H1 (cell line): ENCODE measurements at regions not wholly inside any gene's neighbourhood (a gene's known extent, or its start where the extent isn't known, plus 50 kb on each side); places are given as distances from the start of the nearest gene placed in this dataset.

ENCODE experiments used
- CTCF ChIA-PET: fragments of 300-600 bp; sonication (Branson Sonifier 250); formaldehyde crosslinking; loops from one replicate; lab custom pipeline; 2021; ENCODE audit not compliant: partially characterized antibody; lab: Charles Lee
- POLR2A ChIA-PET: fragments of 300-600 bp; sonication (Branson Sonifier 250); formaldehyde crosslinking; loops from one replicate; lab custom pipeline; 2021; ENCODE audit warnings: inconsistent platforms; ENCODE audit not compliant: partially characterized antibody; lab: Charles Lee
- DNase-seq, 2 experiments: peaks; one replicate each; pipeline versions ENCODE4 v3.0.0 to v3.0.0-alpha.2; 2010 to 2022; ENCODE audit warnings: low spot score in 2 of 2, low read depth in 1 of 2, mixed read lengths in 1 of 2
- FAIRE-seq: peaks from 2 replicates; lab custom pipeline; 2011; peaks lifted over from hg19 to GRCh38; lab: Jason Lieb, UNC
- H2AFZ ChIP-seq: 2 replicates; pipeline ENCODE4 v1.8.1; 2012; ENCODE audit warnings: low read length, inconsistent platforms
- H2AK5ac ChIP-seq: 2 replicates; pipeline ENCODE4 v1.6.1; 2013; ENCODE audit warnings: low read depth, low read length
- H2BK120ac ChIP-seq: replicated peaks from 2 replicates; pipeline ENCODE3; 2013; ENCODE audit warnings: low read depth, low read length, inconsistent platforms
- H2BK12ac ChIP-seq: 2 replicates; pipeline ENCODE4 v1.6.1; 2013; ENCODE audit warnings: low read depth, low read length
- H2BK15ac ChIP-seq: 2 replicates; pipeline ENCODE4 v1.6.1; 2013; ENCODE audit warnings: low read length
- H2BK20ac ChIP-seq: 2 replicates; pipeline ENCODE4 v1.6.1; 2013; ENCODE audit warnings: low read length
- H2BK5ac ChIP-seq: 2 replicates; pipeline ENCODE4 v1.6.1; 2013; ENCODE audit warnings: low read depth, low read length
- H3K14ac ChIP-seq: 2 replicates; pipeline ENCODE4 v1.6.1; 2013; ENCODE audit warnings: inconsistent platforms; ENCODE audit not compliant: insufficient read length
- H3K18ac ChIP-seq: 2 replicates; pipeline ENCODE4 v1.6.1; 2013; ENCODE audit warnings: low read length; ENCODE audit errors: extremely low read depth
- H3K23ac ChIP-seq: 2 replicates; pipeline ENCODE4 v1.6.1; 2013; ENCODE audit warnings: inconsistent platforms; ENCODE audit not compliant: insufficient read length
- H3K23me2 ChIP-seq: 2 replicates; pipeline ENCODE4 v1.6.1; 2013; ENCODE audit warnings: low read depth, low read length
- H3K27ac ChIP-seq: 2 replicates; pipeline ENCODE4 v1.6.1; 2011; ENCODE audit warnings: low read depth, low read length, inconsistent platforms
- H3K27me3 ChIP-seq, 4 experiments: replicated peaks in 1 of 4; 1 replicate in 1 of 4; 2 replicates in 3 of 4; pipeline versions ENCODE4 v1.6.1 to v1.8.1; 2011 to 2013; ENCODE audit warnings: low read length in 3 of 4, mild to moderate bottlenecking in 3 of 4, inconsistent platforms in 2 of 4, mixed read lengths in 2 of 4, moderate library complexity in 1 of 4; ENCODE audit not compliant: control insufficient read depth in 3 of 4, insufficient read depth in 3 of 4; ENCODE audit errors: extremely low read depth in 1 of 4
- H3K36me3 ChIP-seq, 4 experiments: 2 replicates each; pipeline versions ENCODE4 v1.6.1 to v1.8.1; 2011 to 2013; ENCODE audit warnings: mild to moderate bottlenecking in 4 of 4, low read length in 3 of 4, moderate library complexity in 2 of 4, control low read depth in 1 of 4, inconsistent platforms in 1 of 4; ENCODE audit not compliant: insufficient read depth in 4 of 4, control insufficient read depth in 2 of 4
- H3K4ac ChIP-seq: replicated peaks from 2 replicates; pipeline ENCODE3; 2013; ENCODE audit warnings: low read length, low read depth, mixed read lengths, inconsistent platforms; ENCODE audit not compliant: insufficient read length
- H3K4me1 ChIP-seq, 4 experiments: replicated peaks in 1 of 4; 1 replicate in 1 of 4; 2 replicates in 3 of 4; pipeline versions ENCODE4 v1.6.1 to v1.8.1; 2011 to 2013; ENCODE audit warnings: low read length in 3 of 4, inconsistent platforms in 2 of 4, mixed read lengths in 1 of 4; ENCODE audit not compliant: insufficient read depth in 4 of 4, control insufficient read depth in 3 of 4
- H3K4me2 ChIP-seq, 2 experiments: 2 replicates each; pipeline versions ENCODE4 v1.6.1 to v1.8.1; 2011 to 2013; ENCODE audit warnings: low read depth in 2 of 2, low read length in 2 of 2, control low read depth in 1 of 2, inconsistent platforms in 1 of 2, mild to moderate bottlenecking in 1 of 2; ENCODE audit not compliant: insufficient read depth in 1 of 2
- H3K4me3 ChIP-seq, 4 experiments: fragments of 200-600, 300-600 bp in 1 of 4; sonication (generic), shearing (Covaris generic), sonication (Bioruptor Twin) in 1 of 4; 2 replicates each; pipeline versions ENCODE4 v1.5.1 to v1.8.1; 2011 to 2016; ENCODE audit warnings: low read length in 4 of 4, low read depth in 3 of 4, control low read depth in 2 of 4, inconsistent platforms in 2 of 4, mild to moderate bottlenecking in 2 of 4, mixed read lengths in 1 of 4, moderate library complexity in 1 of 4; ENCODE audit not compliant: insufficient read depth in 2 of 4; ENCODE audit errors: extremely low read depth in 1 of 4
- H3K56ac ChIP-seq: replicated peaks from 2 replicates; pipeline ENCODE3; 2013; ENCODE audit warnings: low read depth, mild to moderate bottlenecking, mixed read lengths, low read length, inconsistent platforms; ENCODE audit not compliant: insufficient read length
- H3K79me1 ChIP-seq: 2 replicates; pipeline ENCODE4 v1.6.1; 2013; ENCODE audit warnings: low read depth, low read length, control low read depth
- H3K79me2 ChIP-seq, 2 experiments: 2 replicates each; pipeline versions ENCODE4 v1.6.1 to v1.8.1; 2012 to 2013; ENCODE audit warnings: low read length in 2 of 2, mild to moderate bottlenecking in 2 of 2, inconsistent platforms in 1 of 2; ENCODE audit not compliant: insufficient read depth in 2 of 2, control insufficient read depth in 1 of 2
- H3K9ac ChIP-seq, 4 experiments: replicated peaks in 1 of 4; 1 replicate in 1 of 4; 2 replicates in 3 of 4; pipeline versions ENCODE4 v1.6.1 to v1.8.1; 2011 to 2013; ENCODE audit warnings: low read depth in 3 of 4, low read length in 3 of 4, control low read depth in 2 of 4, mild to moderate bottlenecking in 2 of 4, moderate library complexity in 2 of 4, inconsistent platforms in 1 of 4; ENCODE audit errors: extremely low read depth in 1 of 4
- H3K9me3 ChIP-seq, 2 experiments: 2 replicates each; pipeline versions ENCODE4 v1.6.1 to v1.8.1; 2012 to 2013; ENCODE audit warnings: mild to moderate bottlenecking in 2 of 2, moderate library complexity in 2 of 2, control low read depth in 1 of 2, inconsistent platforms in 1 of 2, low read depth in 1 of 2, low read length in 1 of 2, mixed read lengths in 1 of 2; ENCODE audit not compliant: insufficient read depth in 2 of 2
- H4K20me1 ChIP-seq, 2 experiments: replicated peaks in 1 of 2; 2 replicates each; pipeline versions ENCODE3 to v1.8.1; 2011 to 2013; ENCODE audit warnings: inconsistent platforms in 2 of 2, low read length in 2 of 2, mild to moderate bottlenecking in 1 of 2; ENCODE audit not compliant: insufficient read depth in 2 of 2, control insufficient read depth in 1 of 2
- H4K5ac ChIP-seq: 2 replicates; pipeline ENCODE4 v1.6.1; 2013; ENCODE audit warnings: low read length, low read depth, mixed read lengths, inconsistent platforms; ENCODE audit not compliant: insufficient read length
- H4K8ac ChIP-seq: 2 replicates; pipeline ENCODE4 v1.8.0; 2013; ENCODE audit warnings: mild to moderate bottlenecking, moderate library complexity, low read length, inconsistent platforms; ENCODE audit not compliant: insufficient read depth; ENCODE audit errors: extremely low read depth
- H4K91ac ChIP-seq: replicated peaks from 2 replicates; pipeline ENCODE3; 2013; ENCODE audit warnings: low read length, mixed read lengths, inconsistent platforms; ENCODE audit not compliant: insufficient read length
- CEBPB ChIP-seq: IDR thresholded peaks from 2 replicates; pipeline ENCODE4 v1.6.1; 2012; ENCODE audit warnings: low read depth, low read length
- NANOG ChIP-seq: IDR thresholded peaks from 2 replicates; pipeline ENCODE4 v1.6.1; 2011; ENCODE audit warnings: low read length, low read depth, mild to moderate bottlenecking, inconsistent platforms; ENCODE audit not compliant: insufficient read depth, poor library complexity, severe bottlenecking
- WGBS, 2 experiments: shearing (Covaris generic) in 1 of 2; methylation state at CpG; one replicate each; pipeline versions ENCODE4 v1.1.6 to v1.1.7; 2013 to 2015; ENCODE audit warnings: low lambda C conversion rate in 2 of 2, mixed read lengths in 2 of 2, inconsistent platforms in 1 of 2, low coverage in 1 of 2, missing lambda C conversion rate in 1 of 2; ENCODE audit not compliant: insufficient replicate concordance in 2 of 2, insufficient coverage in 1 of 2, insufficient read length in 1 of 2; ENCODE audit errors: extremely low coverage in 1 of 2, missing lambda C conversion rate in 1 of 2; 5-methylcytosine and 5-hydroxymethylcytosine counted together
- TF ChIP-seq, protein P1 (sequence below), 3 experiments: IDR thresholded peaks; 1 replicate in 2 of 3; 2 replicates in 1 of 3; pipeline versions ENCODE4 v1.5.1 to v1.6.1; 2011; ENCODE audit warnings: low read length in 3 of 3, mild to moderate bottlenecking in 3 of 3, inconsistent platforms in 2 of 3, low read depth in 1 of 3, moderate library complexity in 1 of 3; ENCODE audit not compliant: insufficient read depth in 1 of 3; ENCODE audit errors: control extremely low read depth in 1 of 3

- Histone ChIP-seq H3K27me3 (no peaks in the 10 kb centered on the region), H3K4ac (no peak overlapping the region)
- TF ChIP-seq, protein P1, sequence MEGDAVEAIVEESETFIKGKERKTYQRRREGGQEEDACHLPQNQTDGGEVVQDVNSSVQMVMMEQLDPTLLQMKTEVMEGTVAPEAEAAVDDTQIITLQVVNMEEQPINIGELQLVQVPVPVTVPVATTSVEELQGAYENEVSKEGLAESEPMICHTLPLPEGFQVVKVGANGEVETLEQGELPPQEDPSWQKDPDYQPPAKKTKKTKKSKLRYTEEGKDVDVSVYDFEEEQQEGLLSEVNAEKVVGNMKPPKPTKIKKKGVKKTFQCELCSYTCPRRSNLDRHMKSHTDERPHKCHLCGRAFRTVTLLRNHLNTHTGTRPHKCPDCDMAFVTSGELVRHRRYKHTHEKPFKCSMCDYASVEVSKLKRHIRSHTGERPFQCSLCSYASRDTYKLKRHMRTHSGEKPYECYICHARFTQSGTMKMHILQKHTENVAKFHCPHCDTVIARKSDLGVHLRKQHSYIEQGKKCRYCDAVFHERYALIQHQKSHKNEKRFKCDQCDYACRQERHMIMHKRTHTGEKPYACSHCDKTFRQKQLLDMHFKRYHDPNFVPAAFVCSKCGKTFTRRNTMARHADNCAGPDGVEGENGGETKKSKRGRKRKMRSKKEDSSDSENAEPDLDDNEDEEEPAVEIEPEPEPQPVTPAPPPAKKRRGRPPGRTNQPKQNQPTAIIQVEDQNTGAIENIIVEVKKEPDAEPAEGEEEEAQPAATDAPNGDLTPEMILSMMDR (IDR thresholded peaks at IDR 0.05; ENCODE audit: control extremely low read depth in 1 of 3, insufficient read depth in 1 of 3, low read depth in 1 of 3, low read length in 3 of 3), result no peak
- TF ChIP-seq NANOG (no peak), CEBPB (no peak)
These were observed 139.5 kb downstream of the METTL4 start for GRCh38 chr18:2431806-2432205.

More at GRCh38 chr18:2431806-2432205, 139.5 kb downstream of the METTL4 start:
- H3K4me1 ChIP-seq, result no peaks in the 10 kb centered on the region
- no peaks in the 10 kb centered on the region for H3K36me3 ChIP-seq
- H2BK120ac ChIP-seq, result no peak overlapping the region
- H2BK20ac ChIP-seq, result no peak overlapping the region
- WGBS, 2 experiments, result 94% methylated on average over 2 of the region's 2 CpGs; no CpG with 5 or more reads in 1 of the 2 experiments
- no peak overlapping the region for H3K18ac ChIP-seq
- no peaks in the 10 kb centered on the region for H4K20me1 ChIP-seq
- no peak for FAIRE-seq
- no peak overlapping the region for H3K4me2 ChIP-seq
- no peak overlapping the region for H3K23ac ChIP-seq
- H3K4me3 ChIP-seq, result no peak overlapping the region
- no peak overlapping the region for H4K5ac ChIP-seq
- H3K79me2 ChIP-seq, result no peaks in the 10 kb centered on the region
- H3K56ac ChIP-seq, result no peak overlapping the region
- H3K79me1 ChIP-seq, result no peaks in the 10 kb centered on the region
- peaks cover 0 to 3% of the 10 kb centered on the region in 2 experiments; a peak in 1 of 4 replicates for H3K9me3 ChIP-seq
- ChIA-PET CTCF (interaction anchor here (1.4 kb wide), 1 partner anchor 10 kb away, joined by 3 read pairs; no protein-coding TSS in a partner anchor), POLR2A (no interaction called here)
- no peak overlapping the region for H3K27ac ChIP-seq
- H3K23me2 ChIP-seq, result no peaks in the 10 kb centered on the region
- H2AK5ac ChIP-seq, result no peak overlapping the region
- DNase-seq, result no peak
- H4K8ac ChIP-seq, result no peak overlapping the region
- no peak overlapping the region for H2BK12ac ChIP-seq
- H3K14ac ChIP-seq, result no peak overlapping the region
- no peak overlapping the region for H2BK15ac ChIP-seq
- H4K91ac ChIP-seq, result no peak overlapping the region
- H2AFZ ChIP-seq, result no peak overlapping the region
- H3K9ac ChIP-seq, result no peak overlapping the region
- H2BK5ac ChIP-seq, result no peak overlapping the region
